HG03066 (cell line): ENCODE measurements at regions not wholly inside any gene's neighbourhood (a gene's known extent, or its start where the extent isn't known, plus 50 kb on each side); places are given as distances from the start of the nearest gene placed in this dataset.
A peak's percentile ranks its signal among the peaks of the same experiment; 100 is the strongest.

Experiments used
- ATAC-seq: cut with Tn5 transposase; IDR thresholded peaks from one replicate; pipeline ENCODE4 v1.9.1; 2021; ENCODE audit warnings: low read depth; ENCODE audit not compliant: unreplicated experiment

DNA sequence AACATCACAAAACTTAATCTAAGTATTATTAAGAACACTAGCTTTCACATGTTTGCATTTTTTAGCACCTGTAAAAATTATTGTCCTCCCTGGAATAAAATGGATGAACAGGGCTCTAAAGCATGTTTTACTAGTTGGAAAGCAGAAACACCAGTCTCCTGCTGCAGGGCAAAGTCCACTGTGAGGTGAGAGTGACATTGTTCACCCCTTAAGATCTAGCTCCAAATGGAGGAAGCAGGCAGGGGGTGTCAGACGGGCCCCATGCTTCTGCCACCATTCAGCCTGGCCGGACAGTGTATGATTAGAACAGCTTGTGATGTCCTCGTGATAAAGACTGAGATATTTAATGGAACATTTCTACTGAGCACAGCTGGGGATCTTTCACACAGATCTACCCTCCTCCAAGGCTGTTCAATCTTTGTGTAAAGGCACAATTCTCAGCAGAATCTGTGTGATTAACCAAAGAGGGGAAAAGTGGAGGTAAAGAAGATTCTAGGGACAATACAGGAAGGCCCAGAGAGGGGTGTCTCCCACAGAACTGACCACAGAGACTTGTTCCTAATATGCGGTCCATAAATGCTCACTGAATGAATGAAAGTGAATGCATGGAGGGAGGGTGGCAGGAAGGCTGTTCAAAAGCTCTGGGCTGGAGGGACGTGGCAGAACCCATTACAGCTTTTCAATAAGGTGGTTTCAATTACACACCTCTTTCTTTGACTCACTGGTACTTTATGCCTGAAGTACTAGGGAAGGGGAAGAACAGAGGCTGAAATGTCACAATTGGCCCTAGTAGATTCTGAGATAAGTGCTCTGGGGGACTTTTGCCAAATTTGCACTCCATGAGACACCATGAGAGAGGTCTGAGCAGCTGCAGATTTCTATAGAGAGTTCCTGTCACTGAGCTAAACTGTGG lies 239.1 kb upstream of the ARHGAP20 start:
- ATAC-seq = no peak

DNA sequence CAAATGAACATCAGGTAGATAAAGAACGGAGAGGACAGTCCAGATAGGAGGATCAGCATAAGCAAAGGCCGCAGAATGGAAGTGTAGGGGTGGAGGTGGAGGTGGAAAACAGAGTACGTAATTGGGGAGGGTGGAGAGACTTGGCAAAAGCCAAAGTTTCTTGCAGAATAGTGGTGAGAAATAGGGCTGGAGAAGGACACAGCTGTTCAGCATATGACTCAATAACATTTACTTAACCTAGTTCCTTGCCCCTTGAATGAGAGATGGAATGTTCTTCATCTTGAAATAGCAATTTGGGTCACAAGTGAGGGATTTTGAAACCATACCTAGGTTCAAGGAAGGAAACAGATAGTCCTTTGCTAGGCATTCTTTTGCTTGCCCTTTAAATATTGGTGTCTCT lies 235.9 kb upstream of the ARHGAP20 start:
- ATAC-seq = no peak

DNA sequence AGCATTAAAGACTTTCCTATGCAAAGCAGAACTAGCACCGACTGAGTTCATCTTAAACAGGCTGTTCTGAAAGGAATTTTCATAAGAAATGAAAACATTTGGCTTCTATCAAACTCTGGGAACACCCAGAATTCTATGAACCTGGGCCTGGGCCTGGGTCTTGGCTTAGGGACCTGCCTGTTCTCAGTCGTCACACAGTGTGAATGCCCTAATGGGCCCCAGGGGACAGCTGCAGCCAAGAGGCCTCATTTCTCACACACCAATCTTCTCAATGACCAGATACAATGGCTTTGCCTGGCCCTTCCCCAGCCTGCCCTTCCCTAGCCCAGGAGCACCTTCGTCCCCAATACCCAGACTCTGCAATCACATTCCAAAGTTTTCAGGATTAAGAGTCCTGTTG lies 234.9 kb upstream of the ARHGAP20 start:
- no peak for ATAC-seq

DNA sequence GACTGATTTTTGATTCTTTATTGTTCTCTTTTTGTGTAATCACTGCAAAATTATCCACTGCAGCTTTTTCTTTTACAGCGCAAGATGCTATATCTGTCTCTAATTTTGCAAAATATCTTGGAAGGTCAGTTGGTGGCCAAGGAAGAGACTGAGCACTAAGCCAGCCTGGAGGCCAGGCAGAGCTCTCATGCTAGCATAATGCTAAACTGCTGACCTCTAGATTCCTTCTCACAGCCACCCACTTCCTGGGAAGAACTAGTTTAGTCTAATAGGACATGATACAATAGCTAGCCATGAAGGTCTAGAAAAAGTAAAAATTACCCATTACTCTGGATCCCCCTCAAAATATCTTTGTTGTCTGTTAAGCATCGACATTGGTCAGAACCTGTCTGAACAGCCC lies 227.2 kb upstream of the ARHGAP20 start:
- no peak for ATAC-seq

DNA sequence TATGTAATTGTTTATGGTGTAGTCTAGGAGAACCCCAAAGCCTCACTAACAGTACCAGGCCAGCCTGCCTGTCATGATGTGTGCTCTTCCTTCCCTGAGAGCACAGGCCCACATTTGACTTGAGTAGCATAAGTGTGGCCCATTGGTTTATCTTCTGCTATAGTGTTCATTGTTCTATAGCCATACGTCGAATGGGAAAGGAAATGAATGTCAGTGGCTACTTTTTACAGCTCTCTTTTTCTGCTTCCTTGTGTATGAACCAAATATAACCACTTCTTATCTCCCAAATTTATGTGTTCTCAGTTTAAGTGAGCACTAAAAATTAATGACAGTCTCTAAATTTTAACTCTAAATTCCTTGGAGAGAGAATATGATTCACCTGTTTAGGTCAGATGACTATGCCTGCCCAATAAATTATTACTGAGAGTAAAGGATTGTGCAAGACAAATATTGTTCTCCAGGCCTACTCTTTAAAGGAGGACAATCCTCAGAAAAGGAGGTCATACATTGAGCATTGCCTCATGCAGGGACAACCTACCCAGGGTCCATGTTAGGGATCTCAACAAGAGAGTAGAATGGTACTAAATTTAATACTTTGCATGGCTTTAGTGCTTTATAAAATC lies 222.9 kb upstream of the ARHGAP20 start:
- ATAC-seq = no peak

DNA sequence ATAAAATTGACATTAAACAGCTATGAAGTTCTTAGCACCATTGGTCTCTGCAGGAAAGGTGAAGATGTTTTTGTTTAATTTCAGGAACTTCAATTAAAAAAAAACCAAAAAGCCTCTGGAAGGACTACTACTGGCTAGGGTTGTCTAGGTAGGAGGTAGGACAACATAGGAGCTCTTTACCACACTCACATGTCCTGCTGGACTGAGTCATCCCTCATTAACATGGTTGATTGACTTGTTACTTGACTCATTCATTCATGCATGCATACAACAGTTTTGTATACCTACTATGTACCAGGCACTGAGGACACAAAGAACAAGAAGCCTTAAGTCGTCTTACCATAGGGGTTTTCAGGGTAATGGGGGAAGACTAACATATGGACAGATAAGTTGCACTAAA lies 216.9 kb upstream of the ARHGAP20 start:
- ATAC-seq = no peak

DNA sequence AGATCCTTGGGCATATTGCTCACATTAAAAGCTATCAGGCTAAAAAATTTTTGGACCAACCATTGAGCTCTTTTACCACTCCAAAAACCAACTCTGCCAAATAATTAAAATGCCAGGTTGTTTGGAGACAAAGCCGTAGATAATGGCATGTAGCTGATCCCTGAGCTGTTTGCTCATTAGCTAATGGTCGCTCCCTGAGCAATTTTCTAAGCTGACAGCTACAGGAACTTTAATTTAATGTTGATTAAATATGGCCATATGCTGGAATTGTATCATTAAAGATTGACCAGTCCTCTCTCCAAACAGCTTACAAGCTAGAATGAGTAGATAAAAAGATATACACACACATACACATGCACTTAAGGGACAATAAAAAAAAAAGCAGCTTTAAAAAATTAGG lies 216.2 kb upstream of the ARHGAP20 start:
- no peak for ATAC-seq

DNA sequence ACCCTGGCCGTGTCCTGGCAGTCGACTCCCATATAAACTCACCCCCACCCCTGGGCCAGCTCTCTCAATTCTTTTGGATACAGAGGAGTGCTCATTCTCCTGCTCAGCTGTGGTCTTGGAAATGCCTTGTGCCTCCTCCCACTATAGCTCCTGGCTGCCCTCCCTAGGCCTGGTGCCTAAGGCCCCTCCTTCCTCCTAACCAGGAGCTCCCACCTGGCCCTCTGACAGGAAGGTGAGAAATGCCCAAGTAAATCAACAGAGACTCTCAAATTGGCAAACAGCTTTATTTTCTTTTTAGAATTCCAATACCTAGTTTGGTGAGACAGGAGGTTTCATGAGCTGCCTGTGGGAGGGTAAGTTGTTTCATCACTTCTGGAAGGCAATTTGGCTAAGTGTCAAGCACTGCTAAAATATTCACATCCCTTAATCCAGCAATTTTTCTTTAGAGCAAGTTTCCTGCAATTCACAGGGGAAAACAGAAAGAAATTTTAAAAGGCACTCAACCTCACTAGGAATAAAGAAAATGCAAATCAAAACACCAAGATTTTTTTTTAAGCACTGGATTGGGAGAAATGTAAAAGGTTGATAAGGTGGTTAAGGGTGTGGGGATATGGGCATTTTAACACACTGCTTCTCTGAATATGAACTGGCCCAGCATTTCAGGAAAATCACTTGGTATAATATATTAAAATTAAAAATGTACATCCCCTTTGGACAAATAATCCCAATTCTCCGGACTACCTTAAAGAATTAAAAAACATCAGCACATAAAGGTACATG lies 209.7 kb upstream of the ARHGAP20 start:
- no peak for ATAC-seq

DNA sequence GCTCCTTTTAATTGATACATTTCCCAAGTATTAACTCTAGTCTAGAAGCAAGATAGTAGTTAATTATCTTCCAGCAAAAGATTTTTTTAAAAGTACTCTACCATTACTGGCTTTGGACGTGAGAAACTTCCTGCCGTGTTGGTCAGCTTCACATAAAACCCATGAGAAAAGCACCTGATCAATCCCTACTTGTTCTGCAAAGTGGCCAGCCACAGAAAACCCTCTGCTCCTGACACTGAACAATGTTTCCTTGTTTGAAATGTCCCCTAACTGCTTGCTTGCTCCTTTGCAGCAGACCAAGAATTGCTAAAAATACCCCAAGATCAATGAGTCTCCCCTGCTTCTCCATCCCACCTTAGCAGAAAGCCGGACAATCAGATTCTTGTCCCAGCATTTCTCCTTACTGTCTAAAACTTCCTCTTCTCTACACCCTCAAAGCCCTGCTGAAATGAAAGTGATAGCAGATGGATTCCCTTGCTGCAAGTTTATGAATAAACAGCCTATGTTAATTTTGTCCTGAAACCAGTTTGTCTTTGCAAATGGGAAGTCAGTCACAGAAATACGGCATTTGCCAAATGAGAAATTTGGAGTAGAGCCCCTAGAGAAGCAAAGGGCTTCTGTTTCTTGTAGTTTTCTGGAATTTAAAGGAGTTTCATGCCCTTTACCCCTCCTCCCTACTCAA lies 207.1 kb upstream of the ARHGAP20 start:
- peak; percentile 68 for ATAC-seq

DNA sequence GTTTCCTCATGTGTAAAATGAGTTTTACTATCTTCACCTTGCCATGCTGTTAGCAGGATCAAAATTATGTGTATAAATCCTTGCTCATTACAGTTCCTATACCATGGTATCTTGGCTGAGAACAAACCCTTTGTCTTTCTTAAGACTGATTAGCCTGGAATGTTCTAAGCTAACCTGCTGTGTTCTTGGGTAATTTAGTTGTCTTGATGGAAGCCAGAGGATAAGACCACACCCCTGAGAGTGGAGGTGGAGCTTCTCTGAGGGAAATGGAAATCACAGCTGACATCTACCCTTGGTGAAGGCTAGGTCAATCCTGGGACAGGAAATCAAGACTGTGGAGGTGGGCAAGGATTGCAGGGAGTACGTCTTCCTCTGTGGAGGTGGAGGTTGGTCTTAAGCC lies 206.1 kb upstream of the ARHGAP20 start:
- no peak for ATAC-seq

DNA sequence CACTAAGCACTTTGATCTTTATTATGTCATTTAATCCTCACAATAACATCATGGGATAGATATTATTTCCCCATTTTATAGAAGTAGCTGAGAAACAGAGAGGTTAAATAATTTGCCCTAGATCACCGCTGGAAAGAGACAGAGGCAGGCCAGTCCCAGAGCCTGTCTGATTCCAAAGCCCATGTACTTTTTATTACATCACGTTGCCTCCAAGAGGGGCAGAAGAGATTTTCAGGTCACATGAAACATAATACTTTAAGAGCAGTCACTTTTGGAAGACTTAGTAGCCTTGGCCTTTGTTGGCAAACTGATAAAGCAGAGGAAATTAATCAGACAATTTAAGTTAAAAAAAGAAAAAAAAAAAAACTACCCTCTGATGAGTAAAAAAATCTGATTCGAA lies 200.2 kb upstream of the ARHGAP20 start:
- no peak for ATAC-seq

DNA sequence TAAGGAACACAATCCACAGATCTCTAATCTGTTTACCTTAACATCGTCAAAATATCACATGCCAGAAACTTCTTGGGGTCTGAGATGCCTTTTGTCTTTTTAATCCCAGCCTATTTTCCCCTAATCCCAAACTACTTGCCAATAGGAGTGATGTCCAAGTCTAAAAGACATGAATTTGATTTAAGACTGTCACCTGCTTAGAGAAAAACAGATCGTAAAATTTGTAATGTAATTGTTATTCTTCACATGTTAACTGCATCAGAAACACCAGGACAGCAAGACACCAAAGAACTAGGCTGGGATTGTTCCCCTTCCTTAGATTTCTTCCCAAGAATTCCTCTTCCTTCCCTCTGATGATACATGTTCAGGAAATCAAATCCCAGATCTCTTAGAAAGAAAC lies 198.1 kb upstream of the ARHGAP20 start:
- ATAC-seq = no peak

DNA sequence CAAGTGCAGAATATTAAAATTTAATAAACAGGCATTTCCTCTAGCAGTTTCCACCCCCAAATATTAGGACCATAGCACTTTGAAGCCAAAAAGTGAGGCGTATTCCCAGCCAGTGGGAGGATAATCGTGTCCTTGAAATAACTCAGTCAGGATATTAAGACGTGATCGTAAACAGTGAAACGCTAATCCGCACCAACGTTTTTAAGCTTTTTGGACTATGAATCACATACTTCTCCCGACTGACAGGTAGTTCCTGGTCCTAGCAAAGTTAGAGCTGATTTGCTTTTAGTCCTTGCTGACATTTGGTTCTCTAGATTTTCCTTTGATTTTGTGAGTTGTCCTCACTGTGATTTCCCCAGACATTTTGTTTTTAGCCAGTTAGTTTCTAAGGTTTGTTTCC lies 197.1 kb upstream of the ARHGAP20 start:
- no peak for ATAC-seq

DNA sequence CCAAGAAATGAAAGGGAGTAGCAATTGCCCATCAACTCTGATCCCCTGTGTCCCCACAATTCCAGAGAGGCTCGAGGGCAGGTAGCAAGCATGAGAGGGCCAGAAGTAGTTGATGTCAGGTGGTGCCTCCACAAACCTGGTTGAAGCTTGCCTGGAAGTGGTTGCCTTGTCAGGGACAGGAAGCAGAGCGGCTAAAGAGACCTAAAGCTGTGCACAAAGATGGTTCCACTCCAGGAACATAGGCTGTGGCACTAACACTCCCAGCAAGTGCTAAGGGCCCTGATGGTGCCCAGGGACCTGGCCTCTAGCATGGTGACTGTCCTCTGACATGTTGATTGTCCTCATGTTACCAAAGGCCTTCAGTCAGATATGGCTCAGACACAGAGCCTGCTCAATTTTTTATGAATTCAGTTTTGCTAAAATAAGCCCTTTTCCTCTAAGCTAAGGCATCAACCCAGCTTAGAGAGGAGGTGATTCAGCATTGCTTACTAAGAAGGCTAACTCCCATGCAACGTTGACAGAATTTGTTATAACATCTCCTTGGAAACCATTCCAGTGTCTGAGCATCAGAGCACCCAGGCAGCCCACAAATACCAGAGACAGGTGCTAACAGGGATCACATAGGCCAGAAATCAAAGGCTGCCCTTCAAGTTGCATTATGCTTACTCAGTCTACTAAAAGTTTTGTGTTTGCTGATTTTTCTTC lies 196.3 kb upstream of the ARHGAP20 start:
- ATAC-seq = no peak

DNA sequence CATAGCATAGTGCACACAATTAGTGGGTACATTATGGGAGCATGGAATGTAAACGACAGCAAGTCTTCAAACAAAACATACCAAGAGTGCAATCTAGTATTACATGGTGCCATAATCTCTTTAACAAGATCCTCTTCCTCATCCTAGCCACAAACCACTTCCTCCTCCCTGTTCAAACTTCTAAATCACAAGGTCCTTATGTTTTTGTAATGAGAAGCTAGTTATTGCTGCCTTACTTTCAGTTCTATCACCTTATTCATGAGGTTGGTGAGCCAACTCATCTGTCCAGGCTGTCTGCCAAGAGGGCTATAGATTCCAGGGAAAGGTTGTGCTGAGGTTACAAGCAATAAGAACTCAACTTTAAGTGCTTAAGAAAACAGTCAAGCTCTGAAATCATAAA lies 195.4 kb upstream of the ARHGAP20 start:
- no peak for ATAC-seq

DNA sequence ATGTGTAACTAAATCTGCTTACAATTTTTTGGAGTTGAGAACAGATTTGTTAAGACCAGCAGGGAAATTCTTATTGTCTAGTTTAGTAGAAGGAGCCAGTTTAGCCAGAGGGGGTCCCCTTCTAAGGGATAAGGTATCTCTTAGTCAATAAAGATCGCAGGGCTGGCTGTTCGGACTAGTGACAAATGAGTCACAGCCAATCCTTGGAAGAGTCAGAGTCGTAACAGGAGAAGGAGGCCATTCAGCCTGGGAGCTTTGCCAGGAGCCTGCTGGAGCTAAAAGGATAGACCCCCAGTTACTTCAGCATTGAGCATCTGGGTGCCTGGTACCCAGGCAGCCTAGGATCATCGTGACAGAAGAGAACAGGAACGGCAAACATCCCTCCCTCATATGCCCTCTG lies 191.6 kb upstream of the ARHGAP20 start:
- no peak for ATAC-seq

DNA sequence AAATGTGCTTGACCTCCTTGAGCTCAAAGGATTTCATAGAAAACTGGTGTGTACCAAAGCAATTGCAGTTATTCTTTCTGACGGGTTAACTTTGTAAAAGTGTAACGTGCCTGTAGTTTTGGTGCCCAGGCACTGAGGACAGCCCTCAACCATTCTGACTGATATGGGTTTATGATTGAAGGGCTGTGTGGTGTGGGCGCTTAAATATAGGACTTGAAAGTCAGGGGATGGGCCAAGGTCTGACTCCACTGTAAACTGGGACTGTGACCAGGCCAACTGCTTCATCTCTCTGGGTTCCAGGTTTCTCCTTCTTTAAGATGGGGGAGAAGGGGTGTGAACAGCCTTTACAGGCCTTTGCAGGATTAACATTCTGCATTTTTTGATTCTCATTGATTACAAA lies 191.1 kb upstream of the ARHGAP20 start:
- ATAC-seq = no peak

DNA sequence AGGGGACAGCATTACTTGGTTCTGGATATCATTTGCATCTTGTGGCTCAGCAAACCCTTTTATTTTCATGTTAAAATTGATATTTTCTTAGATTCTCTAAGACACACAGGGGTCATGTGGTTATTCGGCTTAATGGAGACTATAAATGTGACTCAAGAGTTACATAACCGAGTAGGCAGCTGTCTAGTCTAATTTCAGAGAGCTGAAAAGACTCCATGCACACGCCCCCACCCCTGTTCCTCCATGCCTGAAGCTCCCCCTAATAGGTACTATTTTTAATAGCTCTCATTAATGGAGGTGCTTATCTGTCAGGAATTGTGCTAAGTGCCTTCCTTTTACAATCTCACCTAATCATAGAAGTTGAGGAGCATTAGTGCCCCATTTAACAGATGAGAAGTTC lies 189.2 kb upstream of the ARHGAP20 start:
- ATAC-seq = no peak

DNA sequence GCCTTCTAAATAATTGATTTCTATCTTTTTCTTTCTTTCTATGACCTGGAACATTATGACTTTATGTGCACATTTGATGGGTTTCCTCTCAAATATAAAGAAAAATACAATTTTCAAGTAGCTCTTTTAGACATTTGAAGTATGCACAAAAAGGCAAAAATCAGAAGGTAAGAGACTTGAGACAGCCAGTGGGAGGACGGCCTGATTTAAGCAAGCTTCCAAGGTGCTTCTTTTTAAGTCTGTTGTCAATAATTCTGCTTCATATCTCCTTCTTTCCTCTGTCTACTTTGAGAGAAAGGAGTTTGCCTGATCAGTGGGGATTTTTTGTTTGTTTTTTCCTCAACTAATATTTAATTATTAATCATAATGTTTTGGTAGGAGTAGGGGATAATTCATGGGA lies 188.2 kb upstream of the ARHGAP20 start:
- no peak for ATAC-seq

DNA sequence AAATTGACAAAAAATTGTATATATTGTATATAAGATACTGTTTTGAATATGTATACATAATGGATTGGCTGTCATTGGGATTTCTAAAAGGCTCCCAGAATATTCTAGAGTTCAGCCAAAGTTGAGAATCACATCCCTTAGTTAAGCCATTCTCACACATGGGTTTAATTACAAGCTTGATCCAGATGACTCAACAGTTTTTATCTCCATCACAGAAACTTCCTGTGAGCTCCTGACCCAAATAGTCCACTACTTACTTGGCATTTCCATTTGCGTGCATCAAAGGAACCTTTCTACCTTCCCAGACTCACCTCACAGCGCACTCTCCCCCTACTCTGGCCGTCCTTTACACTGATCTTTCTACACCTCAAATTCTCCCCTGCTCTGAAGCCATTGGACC lies 184.8 kb upstream of the ARHGAP20 start:
- ATAC-seq = no peak
